Spleen (tissue), 11 donors: ENCODE measurements at regions not wholly inside any gene's neighbourhood (a gene's known extent, or its start where the extent isn't known, plus 50 kb on each side); places are given as distances from the start of the nearest gene placed in this dataset.
A peak's percentile ranks its signal among the peaks of the same experiment; 100 is the strongest.
"Not testable (repeated sequence)": the region's sequence is repeated elsewhere in the genome, so short reads cannot be mapped to it uniquely, and the experiment has no call there.

Experiments used
- DNase-seq: peaks from one replicate; pipeline ENCODE4 v3.0.0-alpha.2; 2020
- H3K27ac ChIP-seq, 8 donors: fragments of 200-600 bp; sonication (generic) in 7 of 8; 1 replicate in 4 of 8; 2 replicates in 4 of 8; pipeline versions ENCODE4 v1.5.0 to v1.8.0; 2016 to 2021; ENCODE audit warnings: inconsistent platforms in 4 of 8, mild to moderate bottlenecking in 4 of 8, moderate library complexity in 1 of 8
- H3K27me3 ChIP-seq, 7 donors: fragments of 200-600 bp; sonication (generic) in 6 of 7; replicated peaks in 1 of 7; 1 replicate in 4 of 7; 2 replicates in 3 of 7; pipeline versions ENCODE4 v1.5.0 to v1.8.0; 2016 to 2021; ENCODE audit warnings: inconsistent platforms in 3 of 7, mild to moderate bottlenecking in 1 of 7
- H3K36me3 ChIP-seq, 6 donors: fragments of 200-600 bp; sonication (generic) in 5 of 6; 1 replicate in 4 of 6; 2 replicates in 2 of 6; pipeline versions ENCODE4 v1.5.0 to v1.8.0; 2016 to 2021; ENCODE audit warnings: inconsistent platforms in 2 of 6
- H3K4me1 ChIP-seq, 6 donors: fragments of 200-600 bp; sonication (generic) in 5 of 6; 1 replicate in 3 of 6; 2 replicates in 3 of 6; pipeline versions ENCODE4 v1.5.0 to v1.8.0; 2016 to 2021; ENCODE audit warnings: inconsistent platforms in 3 of 6
- H3K4me3 ChIP-seq, 8 donors: fragments of 200-600 bp; sonication (generic) in 7 of 8; 1 replicate in 4 of 8; 2 replicates in 4 of 8; pipeline versions ENCODE4 v1.5.0 to v1.8.0; 2016 to 2021; ENCODE audit warnings: inconsistent platforms in 4 of 8, mild to moderate bottlenecking in 4 of 8, moderate library complexity in 2 of 8
- H3K9me3 ChIP-seq, 8 donors: fragments of 200-600 bp; sonication (generic) in 7 of 8; 1 replicate in 4 of 8; 2 replicates in 4 of 8; pipeline versions ENCODE4 v1.5.0 to v1.8.0; 2016 to 2021; ENCODE audit warnings: inconsistent platforms in 4 of 8
- CTCF ChIP-seq, 11 experiments: fragments of 200-600 bp in 7 of 11; fragments of 450-650 bp in 4 of 11; sonication (generic) in 4 of 11; IDR thresholded peaks in 8 of 11; conservative IDR thresholded peaks in 3 of 11; 1 replicate in 7 of 11; 2 replicates in 4 of 11; pipeline versions ENCODE4 v1.4.0 to v1.8.0; 2016 to 2021; ENCODE audit warnings: antibody characterized with exemption in 11 of 11, inconsistent platforms in 4 of 11, mild to moderate bottlenecking in 1 of 11
- POLR2A ChIP-seq, 3 donors: fragments of 450-650 bp; IDR thresholded peaks; one replicate each; pipeline ENCODE4 v1.5.1; 2017; ENCODE audit warnings: antibody characterized with exemption in 3 of 3, mild to moderate bottlenecking in 1 of 3
- POLR2AphosphoS5 ChIP-seq, 3 donors: sonication (generic); formaldehyde crosslinking; IDR thresholded peaks; one replicate each; pipeline ENCODE4 v1.5.1; 2017; ENCODE audit warnings: antibody characterized with exemption in 3 of 3
- WGBS, 5 donors: extraction: QIAGEN DNeasy Blood & Tissue Kit in 3 of 5; methylation state at CpG; one replicate each; pipeline versions ENCODE4 v1.1.5 to v1.1.7; 2013 to 2018; 5-methylcytosine and 5-hydroxymethylcytosine counted together
- intact Hi-C: fragments of 100-400 bp; cut with DNase I; formaldehyde crosslinking; loops from one replicate; pipeline ENCODE4 v1.15.0; 2023; ENCODE audit warnings: low total_unique reads
- donor health status: healthy with polysubstance abuse.
- donor health status: DM: no; HTN: no; CAD: no; lungs with moderate emphysema.
- donor health status: DM: no; HTN: no; CAD: no.
- donor health status: Bipolar disorder and iron deficiency.
- donor health status: healthy.
- donor health status: DM: no; HTN: no; CAD: no.
- donor health status: DM: yes; HTN: yes; CAD: no.

GRCh38 chr4:72767618-72768302 lies 198.7 kb upstream of the ADAMTS3 start:
- no peak overlapping the region for H3K27ac ChIP-seq
- no peak for TF ChIP-seq POLR2A (IDR thresholded peaks at IDR 0.05)
- no peak for TF ChIP-seq CTCF (IDR thresholded peaks at IDR 0.05 in 8 of 11, conservative IDR thresholded peaks at IDR 0.05 in 3 of 11)
- TF ChIP-seq POLR2AphosphoS5 (IDR thresholded peaks at IDR 0.05): no peak
- DNase-seq: no peak
- H3K9me3 ChIP-seq: peaks cover 0 to 6% (median 0%) of the 10 kb centered on the region in 8 donors
- intact Hi-C loops: no loop called here
- H3K4me1 ChIP-seq: no peaks in the 10 kb centered on the region
- peaks cover 0 to 5% (median 0%) of the 10 kb centered on the region in 7 donors for H3K27me3 ChIP-seq
- no peak overlapping the region for H3K4me3 ChIP-seq
- H3K36me3 ChIP-seq: no peaks in the 10 kb centered on the region
- WGBS, 5 donors: 54 to 74% (median 61%) methylated on average over 4 of the region's 4 CpGs

- peak; percentile 54 for DNase-seq
- H3K36me3 ChIP-seq, H3K4me3 ChIP-seq, H3K4me1 ChIP-seq, H3K27ac ChIP-seq, H3K27me3 ChIP-seq, intact Hi-C loops, H3K9me3 ChIP-seq: not testable (repeated sequence)
- WGBS, 5 donors: 77 to 100% (median 91%) methylated on average over 3 to 19 of the region's 19 CpGs
Observed at GRCh38 chr4:72765788-72766187, 196.8 kb upstream of the ADAMTS3 start.

- Histone ChIP-seq H3K27me3 (peaks cover 0 to 5% (median 0%) of the 10 kb centered on the region in 7 donors), H3K9me3 (peaks cover 0 to 6% (median 0%) of the 10 kb centered on the region in 8 donors), H3K27ac (no peak overlapping the region), H3K4me1 (no peaks in the 10 kb centered on the region), H3K4me3 (no peak overlapping the region), H3K36me3 (no peaks in the 10 kb centered on the region)
- intact Hi-C loops: no loop called here
- TF ChIP-seq POLR2A (IDR thresholded peaks at IDR 0.05) (no peak), CTCF (IDR thresholded peaks at IDR 0.05 in 8 of 11, conservative IDR thresholded peaks at IDR 0.05 in 3 of 11) (no peak), POLR2AphosphoS5 (IDR thresholded peaks at IDR 0.05) (no peak)
- DNase-seq: no peak
- 69 to 76% (median 75%) methylated on average over 5 of the region's 5 CpGs for whole genome bisulfite sequencing, 5 donors
Observed at GRCh38 chr4:72761368-72762038, 192.5 kb upstream of the ADAMTS3 start.

- intact Hi-C loops, H3K27me3 ChIP-seq, H3K4me3 ChIP-seq, H3K4me1 ChIP-seq, H3K36me3 ChIP-seq, H3K27ac ChIP-seq, DNase-seq: not testable (repeated sequence)
- peaks cover 0 to 59% (median 23%) of the 10 kb centered on the region in 8 donors for H3K9me3 ChIP-seq
Observed at GRCh38 chr4:72753414-72753813, 184.4 kb upstream of the ADAMTS3 start.

GRCh38 chr4:72744103-72744725 lies 175.2 kb upstream of the ADAMTS3 start:
- Histone ChIP-seq H3K27ac (no peak overlapping the region), H3K4me1 (no peaks in the 10 kb centered on the region), H3K36me3 (no peaks in the 10 kb centered on the region), H3K4me3 (no peak overlapping the region), H3K9me3 (peaks cover 0 to 8% (median 0%) of the 10 kb centered on the region in 8 donors), H3K27me3 (no peaks in the 10 kb centered on the region)
- intact Hi-C loops: no loop called here
- TF ChIP-seq POLR2AphosphoS5 (IDR thresholded peaks at IDR 0.05) (no peak), POLR2A (IDR thresholded peaks at IDR 0.05) (no peak), CTCF (IDR thresholded peaks at IDR 0.05 in 8 of 11, conservative IDR thresholded peaks at IDR 0.05 in 3 of 11) (no peak)
- 74 to 93% (median 81%) methylated on average over 1 of the region's 1 CpG for WGBS, 5 donors
- DNase-seq: no peak
